Gastrocnemius medialis (tissue), 4 donors: ENCODE measurements at regions not wholly inside any gene's neighbourhood (a gene's known extent, or its start where the extent isn't known, plus 50 kb on each side); places are given as distances from the start of the nearest gene placed in this dataset.

Experiments used
- ATAC-seq, 2 donors: fragments of 150-250 bp; one replicate each; pipeline ENCODE4 v1.9.1; 2016
- DNase-seq, 2 donors: peaks; one replicate each; pipeline ENCODE4 v3.0.0-alpha.2; 2019
- H3K27ac ChIP-seq, 4 donors: fragments of 200-600 bp; sonication (generic); 1 replicate in 1 of 4; 2 replicates in 3 of 4; pipeline ENCODE4 v1.5.1; 2016 to 2018; ENCODE audit warnings: mild to moderate bottlenecking in 2 of 4, moderate library complexity in 1 of 4
- H3K27me3 ChIP-seq, 3 donors: fragments of 200-600 bp; sonication (generic) in 2 of 3; 1 replicate in 1 of 3; 2 replicates in 2 of 3; pipeline versions ENCODE4 v1.5.1 to v1.6.0; 2016 to 2019; ENCODE audit warnings: mild to moderate bottlenecking in 1 of 3, moderate library complexity in 1 of 3
- H3K36me3 ChIP-seq, 2 donors: fragments of 200-600 bp; sonication (generic) in 1 of 2; one replicate each; pipeline ENCODE4 v1.5.1; 2017 to 2018
- H3K4me1 ChIP-seq, 2 donors: fragments of 200-600 bp; sonication (generic) in 1 of 2; one replicate each; pipeline ENCODE4 v1.5.1; 2016 to 2017; ENCODE audit warnings: mild to moderate bottlenecking in 2 of 2
- H3K4me3 ChIP-seq, 4 donors: fragments of 200-600 bp; sonication (generic) in 3 of 4; 1 replicate in 1 of 4; 2 replicates in 3 of 4; pipeline ENCODE4 v1.5.1; 2016 to 2019; ENCODE audit warnings: mild to moderate bottlenecking in 2 of 4
- H3K9me3 ChIP-seq, 3 donors: fragments of 200-600 bp; sonication (generic) in 2 of 3; 1 replicate in 1 of 3; 2 replicates in 2 of 3; pipeline ENCODE4 v1.5.1; 2016 to 2019
- POLR2A ChIP-seq, 2 donors: fragments of 450-650 bp; IDR thresholded peaks; one replicate each; pipeline ENCODE4 v1.6.1; 2017; ENCODE audit warnings: antibody characterized with exemption in 2 of 2, mild to moderate bottlenecking in 2 of 2, moderate library complexity in 2 of 2
- in situ Hi-C, 4 donors: fragments of 200-750 bp; cut with MboI; loops; one replicate each; pipeline versions ENCODE4 v1.15.0 to v1.8.0; 2017; ENCODE audit warnings: low sequenced_read_pairs in 4 of 4
- intact Hi-C: fragments of 100-400 bp; cut with DNase I; formaldehyde crosslinking; loops from one replicate; pipeline ENCODE4 v1.15.1; 2023; ENCODE audit warnings: low total_unique reads
- TF ChIP-seq, protein P1 (sequence below), 5 experiments: fragments of 450-650 bp in 3 of 5; fragments of 200-600 bp in 2 of 5; sonication (generic) in 2 of 5; IDR thresholded peaks in 4 of 5; conservative IDR thresholded peaks in 1 of 5; 1 replicate in 4 of 5; 2 replicates in 1 of 5; pipeline ENCODE4 v1.5.1; 2016 to 2019; ENCODE audit warnings: antibody characterized with exemption in 5 of 5, mild to moderate bottlenecking in 3 of 5, moderate library complexity in 3 of 5

DNA sequence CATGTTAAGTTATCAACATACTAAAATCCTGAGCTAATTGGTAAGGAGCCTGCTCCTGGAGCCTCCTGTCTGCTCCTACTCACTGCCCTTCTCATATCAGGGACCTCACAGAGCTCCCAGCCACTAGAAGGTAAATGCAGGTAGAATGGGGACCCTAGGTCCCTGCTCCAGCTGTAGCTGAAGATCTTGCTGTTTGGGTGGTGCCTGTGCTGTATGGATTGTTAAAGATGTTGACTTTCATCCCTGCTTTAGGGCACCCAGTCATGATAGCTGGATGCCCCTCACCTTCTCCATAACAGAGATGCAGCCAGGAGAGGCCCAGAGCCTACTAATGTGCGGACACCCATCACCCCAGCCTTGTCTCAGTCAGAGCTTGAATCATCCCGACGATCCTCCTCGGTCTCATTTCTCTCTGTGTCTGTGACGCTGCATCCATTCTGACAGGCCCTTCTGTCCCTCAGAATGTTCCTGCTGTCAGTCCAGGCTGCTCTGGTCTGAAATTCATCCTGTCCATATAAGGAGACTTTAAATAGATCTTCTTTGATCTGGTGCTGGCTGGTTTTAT is 341.7 kb upstream of the GATB start:
- in situ Hi-C loops (no loop called here), intact Hi-C loops (no loop called here)
- Histone ChIP-seq H3K36me3 (no peaks in the 10 kb centered on the region), H3K27me3 (no peaks in the 10 kb centered on the region), H3K4me3 (no peak overlapping the region), H3K4me1 (peaks cover 0 to 3% of the 10 kb centered on the region in 2 donors), H3K27ac (no peak overlapping the region), H3K9me3 (no peaks in the 10 kb centered on the region)
- no peak for TF ChIP-seq POLR2A (IDR thresholded peaks at IDR 0.05)
- TF ChIP-seq, protein P1, sequence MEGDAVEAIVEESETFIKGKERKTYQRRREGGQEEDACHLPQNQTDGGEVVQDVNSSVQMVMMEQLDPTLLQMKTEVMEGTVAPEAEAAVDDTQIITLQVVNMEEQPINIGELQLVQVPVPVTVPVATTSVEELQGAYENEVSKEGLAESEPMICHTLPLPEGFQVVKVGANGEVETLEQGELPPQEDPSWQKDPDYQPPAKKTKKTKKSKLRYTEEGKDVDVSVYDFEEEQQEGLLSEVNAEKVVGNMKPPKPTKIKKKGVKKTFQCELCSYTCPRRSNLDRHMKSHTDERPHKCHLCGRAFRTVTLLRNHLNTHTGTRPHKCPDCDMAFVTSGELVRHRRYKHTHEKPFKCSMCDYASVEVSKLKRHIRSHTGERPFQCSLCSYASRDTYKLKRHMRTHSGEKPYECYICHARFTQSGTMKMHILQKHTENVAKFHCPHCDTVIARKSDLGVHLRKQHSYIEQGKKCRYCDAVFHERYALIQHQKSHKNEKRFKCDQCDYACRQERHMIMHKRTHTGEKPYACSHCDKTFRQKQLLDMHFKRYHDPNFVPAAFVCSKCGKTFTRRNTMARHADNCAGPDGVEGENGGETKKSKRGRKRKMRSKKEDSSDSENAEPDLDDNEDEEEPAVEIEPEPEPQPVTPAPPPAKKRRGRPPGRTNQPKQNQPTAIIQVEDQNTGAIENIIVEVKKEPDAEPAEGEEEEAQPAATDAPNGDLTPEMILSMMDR (IDR thresholded peaks at IDR 0.05 in 4 of 5, conservative IDR thresholded peaks at IDR 0.05 in 1 of 5): no peak
- no peak for DNase-seq
- no peak for ATAC-seq

GRCh38 chr4:152101556-152102435 is 341.0 kb upstream of the GATB start:
- Histone ChIP-seq H3K4me1 (peaks cover 0 to 3% of the 10 kb centered on the region in 2 donors), H3K27ac (no peak overlapping the region), H3K27me3 (no peaks in the 10 kb centered on the region), H3K9me3 (no peaks in the 10 kb centered on the region), H3K36me3 (no peaks in the 10 kb centered on the region), H3K4me3 (no peak overlapping the region)
- intact Hi-C loops: no loop called here
- ATAC-seq (no peak), DNase-seq (no peak)
- in situ Hi-C loops: no loop called here
- no peak for TF ChIP-seq POLR2A (IDR thresholded peaks at IDR 0.05)
- TF ChIP-seq, protein P1 (IDR thresholded peaks at IDR 0.05 in 4 of 5, conservative IDR thresholded peaks at IDR 0.05 in 1 of 5): no peak

DNA sequence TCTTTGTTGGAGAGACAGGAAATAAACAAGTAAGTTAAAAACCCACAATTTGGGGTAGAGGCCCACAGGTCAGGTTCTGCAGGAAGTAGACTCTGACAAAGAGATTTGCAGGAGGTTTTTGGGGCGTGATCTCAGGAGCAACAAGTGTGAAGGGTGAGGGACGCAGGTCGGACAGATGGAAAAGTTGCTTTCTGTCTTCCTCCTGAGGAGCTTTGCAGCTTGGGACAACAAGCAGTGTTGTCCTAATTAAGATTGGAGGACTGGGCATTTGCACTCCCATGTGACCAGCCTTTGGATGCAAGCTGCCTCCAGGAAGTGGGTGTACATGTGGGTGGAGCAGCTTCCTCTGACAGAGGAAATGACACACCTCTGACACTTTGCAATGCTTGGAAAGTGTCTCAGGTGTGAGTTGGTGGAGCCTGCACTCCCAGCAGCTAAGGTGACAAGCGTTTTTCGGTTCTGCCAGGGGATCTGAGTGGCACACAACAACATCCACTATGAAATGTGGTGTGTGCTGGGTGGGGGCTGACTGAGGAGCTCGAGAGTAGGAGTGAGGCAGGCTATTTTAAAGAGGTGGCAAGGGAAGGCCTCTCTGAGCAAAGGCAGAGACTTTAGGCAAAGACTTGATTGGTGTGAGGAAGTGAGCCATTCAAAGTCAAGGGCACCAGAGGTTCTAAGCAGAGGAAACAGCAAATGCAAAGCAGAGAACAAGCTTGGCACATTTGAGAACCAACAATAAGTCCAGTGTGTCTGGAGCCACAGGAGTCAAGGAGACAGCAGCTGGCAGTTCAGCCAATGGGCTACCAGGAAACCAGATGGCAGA is 339.8 kb upstream of the GATB start:
- DNase-seq (no peak), ATAC-seq (peak in 1 of 2 donors; percentile 58)
- no peak overlapping the region for H3K4me3 ChIP-seq
- H3K27ac ChIP-seq: no peak overlapping the region
- no peaks in the 10 kb centered on the region for H3K9me3 ChIP-seq
- TF ChIP-seq, protein P1 (IDR thresholded peaks at IDR 0.05 in 4 of 5, conservative IDR thresholded peaks at IDR 0.05 in 1 of 5): no peak
- TF ChIP-seq POLR2A (IDR thresholded peaks at IDR 0.05): no peak
- intact Hi-C loops (no loop called here), in situ Hi-C loops (no loop called here)
- no peaks in the 10 kb centered on the region for H3K27me3 ChIP-seq
- no peaks in the 10 kb centered on the region for H3K36me3 ChIP-seq
- no peaks in the 10 kb centered on the region for H3K4me1 ChIP-seq

DNA sequence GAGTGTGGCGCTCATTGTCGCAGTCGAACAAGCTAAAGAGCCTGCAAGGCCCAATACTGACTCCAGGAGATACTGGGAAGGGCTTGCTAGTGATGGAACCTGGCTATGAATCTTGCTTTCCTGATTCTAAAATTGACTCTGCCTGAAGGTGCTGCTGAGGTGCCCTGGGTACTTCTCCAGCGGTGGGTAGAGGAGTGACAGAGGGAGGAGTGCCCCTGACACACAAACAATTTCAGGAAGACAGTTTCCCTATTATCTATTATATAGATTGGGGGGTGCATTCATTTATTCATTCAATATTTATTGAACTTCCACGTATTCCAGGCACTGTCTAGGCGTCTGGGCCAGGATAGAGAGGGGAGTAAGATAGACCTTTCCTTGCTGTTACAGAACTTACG is 339.2 kb upstream of the GATB start:
- no peaks in the 10 kb centered on the region for H3K27me3 ChIP-seq
- ATAC-seq (no peak), DNase-seq (no peak)
- intact Hi-C loops: no loop called here
- no peak overlapping the region for H3K4me3 ChIP-seq
- H3K36me3 ChIP-seq: no peaks in the 10 kb centered on the region
- H3K4me1 ChIP-seq: no peaks in the 10 kb centered on the region
- in situ Hi-C loops: no loop called here
- no peak for TF ChIP-seq POLR2A (IDR thresholded peaks at IDR 0.05)
- TF ChIP-seq, protein P1 (IDR thresholded peaks at IDR 0.05 in 4 of 5, conservative IDR thresholded peaks at IDR 0.05 in 1 of 5): no peak
- no peaks in the 10 kb centered on the region for H3K9me3 ChIP-seq
- H3K27ac ChIP-seq: no peak overlapping the region
